Fibroblast of villous mesenchyme (primary cell): ENCODE measurements at regions not wholly inside any gene's neighbourhood (a gene's known extent, or its start where the extent isn't known, plus 50 kb on each side); places are given as distances from the start of the nearest gene placed in this dataset.

ENCODE experiments used
- DNase-seq: peaks from one replicate; pipeline ENCODE4 v3.0.0-alpha.2; 2010; ENCODE audit warnings: low read depth
- H3K4me3 ChIP-seq: 2 replicates; pipeline ENCODE4 v1.5.1; 2011; ENCODE audit warnings: low read depth, mild to moderate bottlenecking, low read length
- CTCF ChIP-seq: IDR thresholded peaks from 2 replicates; pipeline ENCODE4 v1.5.1; 2012; ENCODE audit warnings: low read depth, mild to moderate bottlenecking, low read length; ENCODE audit not compliant: insufficient read depth

DNA sequence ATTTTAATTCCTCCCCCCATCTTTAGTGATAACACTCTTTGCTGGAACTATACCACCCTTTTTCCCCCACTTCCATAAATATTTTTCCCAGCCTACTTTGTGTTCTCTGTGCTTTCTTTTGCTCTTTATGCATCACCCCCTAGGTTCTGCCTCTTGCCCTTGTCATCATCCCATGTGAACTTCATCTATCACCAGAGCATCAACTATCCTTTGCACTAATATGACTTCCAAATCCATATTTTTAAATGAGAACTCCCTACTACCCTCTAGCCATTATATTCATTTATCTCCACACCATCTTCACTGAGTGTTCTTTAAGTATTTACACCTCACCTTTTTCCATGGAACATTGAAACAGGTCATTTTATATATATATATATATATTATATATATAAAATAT is 452.7 kb downstream of the FOXO1 start:
- no peak for DNase-seq
- no peak for TF ChIP-seq CTCF
- no peak overlapping the region for H3K4me3 ChIP-seq

DNA sequence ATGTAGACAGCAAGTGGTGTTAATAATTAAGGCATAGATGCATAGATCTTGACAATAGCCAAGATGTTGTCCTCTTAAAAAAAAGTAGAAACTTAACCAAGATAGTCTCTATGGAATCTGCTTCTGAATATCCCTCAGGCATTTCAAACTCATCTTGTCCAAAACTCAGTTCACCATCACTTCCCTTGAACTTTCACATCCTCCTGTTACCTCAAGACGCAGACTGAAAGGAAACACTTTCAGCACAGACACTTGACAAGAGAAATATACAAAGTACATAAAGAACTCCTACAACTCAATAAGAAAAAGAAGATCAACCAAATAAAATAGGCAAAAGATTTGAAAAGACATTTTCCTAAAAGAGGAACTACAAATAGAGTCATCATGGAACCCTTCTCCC is 451.1 kb downstream of the FOXO1 start:
- DNase-seq, result no peak
- TF ChIP-seq CTCF, result no peak
- H3K4me3 ChIP-seq, result no peak overlapping the region

GRCh38 chr13:40215747-40216146 is 450.7 kb downstream of the FOXO1 start:
- DNase-seq, result no peak
- no peak for TF ChIP-seq CTCF

GRCh38 chr13:40217675-40218074 is 448.8 kb downstream of the FOXO1 start:
- TF ChIP-seq CTCF, result no peak
- no peak overlapping the region for H3K4me3 ChIP-seq
- DNase-seq, result no peak

More at GRCh38 chr13:40215747-40216146, 450.7 kb downstream of the FOXO1 start:
- H3K4me3 ChIP-seq, result no peak overlapping the region

DNA sequence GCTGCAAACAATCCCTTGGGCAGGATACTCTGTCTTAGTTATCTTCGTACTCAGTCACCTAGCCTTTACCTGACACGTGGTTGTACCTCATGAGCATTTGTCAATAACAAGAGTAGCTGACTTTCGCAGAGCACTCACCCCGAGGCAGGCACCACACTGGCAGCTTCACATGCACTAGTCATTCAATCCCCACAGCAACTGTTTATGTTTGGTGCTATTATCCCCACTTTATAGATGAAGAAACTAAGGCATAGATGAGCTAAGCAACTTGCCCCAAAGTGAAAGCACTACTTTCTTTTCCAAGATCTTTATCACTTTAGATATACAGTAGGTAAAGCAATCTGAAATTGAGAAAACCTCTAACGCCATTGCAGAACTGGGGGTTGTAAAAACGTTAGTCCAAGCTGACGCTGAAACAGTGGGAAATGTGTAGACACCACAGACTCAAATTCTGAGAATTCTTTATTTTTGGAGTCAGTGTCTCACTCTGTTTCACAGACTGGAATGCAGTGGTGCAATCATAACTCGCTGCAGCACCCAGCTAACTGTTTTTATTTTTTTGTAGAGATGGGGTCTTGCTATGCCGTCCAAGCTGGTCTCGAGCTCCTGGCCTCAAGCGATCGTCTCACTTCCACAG is 446.0 kb downstream of the FOXO1 start:
- no peak overlapping the region for H3K4me3 ChIP-seq
- no peak for TF ChIP-seq CTCF
- peak; percentile 90 for DNase-seq

DNA sequence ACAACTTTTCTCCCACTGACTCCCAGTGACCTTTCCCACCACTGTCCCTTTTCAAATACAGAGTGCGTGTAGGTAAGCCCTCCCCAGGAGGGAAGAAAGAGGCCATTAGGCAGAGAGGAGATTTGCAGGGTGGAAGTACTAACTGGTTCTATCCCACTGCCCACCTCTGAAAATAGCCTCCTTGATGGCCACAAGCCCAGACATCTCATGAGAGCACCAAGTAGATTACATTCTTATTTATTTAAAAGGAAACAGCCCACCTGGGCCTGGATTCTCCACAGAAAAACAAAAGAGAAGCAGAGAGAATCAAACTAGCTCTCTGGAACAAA is 445.3 kb downstream of the FOXO1 start:
- TF ChIP-seq CTCF, result no peak
- no peak overlapping the region for H3K4me3 ChIP-seq
- DNase-seq, result no peak

GRCh38 chr13:40221460-40222201 is 444.8 kb downstream of the FOXO1 start:
- no peak for TF ChIP-seq CTCF
- DNase-seq, result peak; percentile 94
- H3K4me3 ChIP-seq, result no peak overlapping the region
